CD4-positive, CD25-positive, alpha-beta regulatory T cell (primary cell): ENCODE measurements at regions not wholly inside any gene's neighbourhood (a gene's known extent, or its start where the extent isn't known, plus 50 kb on each side); places are given as distances from the start of the nearest gene placed in this dataset.

ENCODE experiments used
- ATAC-seq, 2 donors: fragments of 150-1000 bp; cut with Tn5 transposase; one replicate each; pipeline ENCODE4 v1.10.0; 2021; ENCODE audit warnings: low read depth in 2 of 2, moderate number of reproducible peaks in 2 of 2, moderate library complexity in 1 of 2
- DNase-seq, 3 donors: peaks; one replicate each; pipeline versions ENCODE4 v3.0.0 to v3.0.0-alpha.2; 2012 to 2022; ENCODE audit warnings: mixed read lengths in 1 of 3
- H3K27ac ChIP-seq: one replicate; pipeline ENCODE4 v1.7.0; 2013; ENCODE audit warnings: mild to moderate bottlenecking, low read length; ENCODE audit not compliant: insufficient read depth, poor library complexity, severe bottlenecking
- H3K27me3 ChIP-seq: one replicate; pipeline ENCODE4 v1.7.0; 2013; ENCODE audit warnings: low read length; ENCODE audit not compliant: control insufficient read depth, insufficient read depth
- H3K36me3 ChIP-seq: one replicate; pipeline ENCODE4 v1.7.0; 2013; ENCODE audit warnings: mild to moderate bottlenecking, low read length, moderate library complexity; ENCODE audit not compliant: control insufficient read depth, insufficient read depth
- H3K4me1 ChIP-seq: 2 replicates; pipeline ENCODE4 v1.7.0; 2013; ENCODE audit warnings: mild to moderate bottlenecking, low read length; ENCODE audit not compliant: insufficient read depth, control insufficient read depth, poor library complexity, severe bottlenecking
- H3K4me3 ChIP-seq: one replicate; pipeline ENCODE4 v1.7.0; 2013; ENCODE audit warnings: low read depth, mild to moderate bottlenecking, low read length, moderate library complexity
- H3K9me3 ChIP-seq, 2 experiments: 1 replicate in 1 of 2; 2 replicates in 1 of 2; pipeline ENCODE4 v1.7.0; 2013; ENCODE audit warnings: low read length in 2 of 2, mild to moderate bottlenecking in 1 of 2, moderate library complexity in 1 of 2; ENCODE audit not compliant: control insufficient read depth in 2 of 2
- H3K27ac Mint-ChIP-seq, 3 donors: one replicate each; pipeline ENCODE4 v1.8.0; 2020 to 2022; ENCODE audit warnings: mild to moderate bottlenecking in 3 of 3, mixed read lengths in 3 of 3, moderate library complexity in 2 of 3
- H3K27me3 Mint-ChIP-seq: one replicate; pipeline ENCODE4 v1.8.0; 2022; ENCODE audit warnings: mild to moderate bottlenecking, mixed read lengths
- H3K36me3 Mint-ChIP-seq: one replicate; pipeline ENCODE4 v1.8.0; 2020; ENCODE audit warnings: mixed read lengths
- H3K4me1 Mint-ChIP-seq, 4 donors: one replicate each; pipeline ENCODE4 v1.8.0; 2020 to 2022; ENCODE audit warnings: mixed read lengths in 4 of 4, mild to moderate bottlenecking in 1 of 4
- H3K4me3 Mint-ChIP-seq, 4 donors: one replicate each; pipeline ENCODE4 v1.8.0; 2020 to 2022; ENCODE audit warnings: mild to moderate bottlenecking in 4 of 4, mixed read lengths in 4 of 4, moderate library complexity in 3 of 4
- H3K9me3 Mint-ChIP-seq, 7 donors: one replicate each; pipeline ENCODE4 v1.8.0; 2020 to 2022; ENCODE audit warnings: mixed read lengths in 7 of 7, mild to moderate bottlenecking in 3 of 7, moderate library complexity in 2 of 7

GRCh38 chr12:111011999-111012600 lies 91.7 kb upstream of the MYL2 start:
- no peaks in the 10 kb centered on the region for H3K4me1 Mint-ChIP-seq
- no peaks in the 10 kb centered on the region for H3K36me3 Mint-ChIP-seq
- peaks cover 33% of the 10 kb centered on the region for H3K27me3 Mint-ChIP-seq
- H3K27ac ChIP-seq = no peak overlapping the region
- H3K4me3 Mint-ChIP-seq = no peak overlapping the region
- DNase-seq = no peak
- H3K4me1 ChIP-seq = no peaks in the 10 kb centered on the region
- H3K9me3 ChIP-seq = no peaks in the 10 kb centered on the region
- no peak overlapping the region for H3K27ac Mint-ChIP-seq
- ATAC-seq = no peak
- H3K9me3 Mint-ChIP-seq = peaks cover 0 to 6% (median 1%) of the 10 kb centered on the region in 7 donors
- H3K27me3 ChIP-seq = peaks cover 9% of the 10 kb centered on the region
- H3K36me3 ChIP-seq = no peaks in the 10 kb centered on the region
- no peak overlapping the region for H3K4me3 ChIP-seq

DNA sequence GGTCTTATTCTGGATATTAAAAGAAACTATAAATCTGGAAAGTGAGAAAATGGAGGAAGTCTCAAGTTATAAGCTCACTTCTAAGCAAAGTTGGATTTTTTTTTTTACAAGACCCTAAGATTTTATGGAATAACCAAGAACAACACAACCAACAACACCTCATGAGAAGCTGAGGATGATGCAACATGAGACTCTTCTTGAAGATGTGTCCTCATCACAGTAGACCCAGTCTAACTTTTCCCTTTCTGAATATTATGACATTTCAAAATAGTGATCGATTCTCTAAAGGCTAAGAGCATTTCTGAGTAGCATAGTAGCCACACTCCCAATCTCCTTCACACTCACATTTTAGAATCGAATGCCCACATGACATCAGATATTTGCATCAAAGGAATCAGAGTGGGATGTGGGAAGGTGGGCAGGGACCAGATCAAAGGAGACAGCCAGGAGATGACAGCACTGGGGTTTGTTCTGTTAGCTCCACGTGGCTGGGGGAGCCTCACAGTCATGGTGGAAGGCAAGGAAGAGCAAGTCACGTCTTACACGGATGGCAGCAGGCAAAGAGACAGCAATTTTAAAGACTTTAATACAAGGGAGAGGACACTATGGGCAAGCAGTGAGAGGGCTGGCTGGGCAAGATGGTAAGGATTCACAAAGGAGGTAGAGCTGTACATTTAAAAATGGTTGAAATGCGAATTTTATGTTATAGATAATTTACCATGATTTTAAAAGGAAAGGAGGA lies 90.7 kb upstream of the MYL2 start:
- no peaks in the 10 kb centered on the region for H3K36me3 ChIP-seq
- Mint-ChIP-seq H3K9me3 (peaks cover 0 to 6% (median 1%) of the 10 kb centered on the region in 7 donors), H3K27me3 (peaks cover 30% of the 10 kb centered on the region), H3K36me3 (no peaks in the 10 kb centered on the region), H3K4me3 (no peak overlapping the region), H3K27ac (no peak overlapping the region), H3K4me1 (no peaks in the 10 kb centered on the region)
- H3K27me3 ChIP-seq = peaks cover 7% of the 10 kb centered on the region
- DNase-seq (no peak), ATAC-seq (no peak)
- H3K4me1 ChIP-seq = no peaks in the 10 kb centered on the region
- no peaks in the 10 kb centered on the region for H3K9me3 ChIP-seq
- no peak overlapping the region for H3K27ac ChIP-seq
- no peak overlapping the region for H3K4me3 ChIP-seq

GRCh38 chr12:111010061-111010460 lies 89.7 kb upstream of the MYL2 start:
- Histone ChIP-seq H3K27ac (no peak overlapping the region), H3K36me3 (no peaks in the 10 kb centered on the region), H3K4me3 (no peak overlapping the region), H3K4me1 (no peaks in the 10 kb centered on the region), H3K9me3 (no peaks in the 10 kb centered on the region), H3K27me3 (peaks cover 8% of the 10 kb centered on the region)
- H3K36me3 Mint-ChIP-seq = no peaks in the 10 kb centered on the region
- no peak overlapping the region for H3K4me3 Mint-ChIP-seq
- ATAC-seq = no peak
- H3K27ac Mint-ChIP-seq = no peak overlapping the region
- peaks cover 29% of the 10 kb centered on the region for H3K27me3 Mint-ChIP-seq
- no peak for DNase-seq
- peaks cover 0 to 6% (median 1%) of the 10 kb centered on the region in 7 donors for H3K9me3 Mint-ChIP-seq
- no peaks in the 10 kb centered on the region for H3K4me1 Mint-ChIP-seq

DNA sequence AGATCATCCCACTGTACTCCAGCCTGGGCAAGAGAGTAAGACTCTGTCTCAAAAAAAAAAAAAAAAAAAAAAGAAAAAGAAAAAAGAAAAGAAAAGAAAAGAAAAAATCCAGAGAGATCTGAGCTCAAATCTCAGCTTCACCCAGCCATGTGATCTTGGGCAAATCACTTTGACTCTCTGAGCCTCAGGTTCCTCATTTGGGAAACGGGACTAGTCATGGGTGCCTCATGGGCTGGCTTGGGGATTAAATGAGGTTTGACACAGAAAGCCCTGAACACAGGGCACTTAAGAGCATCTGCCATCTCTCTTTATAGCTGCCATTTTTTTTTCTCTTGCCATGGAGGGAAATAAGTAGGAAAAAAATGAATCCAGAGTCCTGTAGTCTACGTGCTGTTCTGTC lies 86.2 kb upstream of the MYL2 start:
- no peak overlapping the region for H3K4me3 ChIP-seq
- H3K9me3 ChIP-seq = no peaks in the 10 kb centered on the region
- H3K9me3 Mint-ChIP-seq = peaks cover 0 to 7% (median 0%) of the 10 kb centered on the region in 7 donors
- no peak for DNase-seq
- H3K27me3 ChIP-seq = peaks cover 8% of the 10 kb centered on the region
- ATAC-seq = no peak
- H3K4me1 ChIP-seq = no peaks in the 10 kb centered on the region
- H3K27me3 Mint-ChIP-seq = peaks cover 24% of the 10 kb centered on the region
- no peaks in the 10 kb centered on the region for H3K4me1 Mint-ChIP-seq
- H3K36me3 ChIP-seq = no peaks in the 10 kb centered on the region
- no peak overlapping the region for H3K27ac Mint-ChIP-seq
- H3K27ac ChIP-seq = no peak overlapping the region
- no peak overlapping the region for H3K4me3 Mint-ChIP-seq
- no peaks in the 10 kb centered on the region for H3K36me3 Mint-ChIP-seq

GRCh38 chr12:110998971-110999370 lies 78.6 kb upstream of the MYL2 start:
- Histone ChIP-seq H3K4me3 (no peak overlapping the region), H3K9me3 (peaks cover 9 to 19% of the 10 kb centered on the region in 2 experiments), H3K36me3 (no peaks in the 10 kb centered on the region), H3K27ac (no peak overlapping the region), H3K4me1 (no peaks in the 10 kb centered on the region), H3K27me3 (no peaks in the 10 kb centered on the region)
- no peaks in the 10 kb centered on the region for H3K36me3 Mint-ChIP-seq
- no peak overlapping the region for H3K27ac Mint-ChIP-seq
- ATAC-seq = no peak
- no peak for DNase-seq
- H3K9me3 Mint-ChIP-seq = peaks cover 0 to 16% (median 4%) of the 10 kb centered on the region in 7 donors
- peaks cover 12% of the 10 kb centered on the region for H3K27me3 Mint-ChIP-seq
- no peak overlapping the region for H3K4me3 Mint-ChIP-seq
- H3K4me1 Mint-ChIP-seq = no peaks in the 10 kb centered on the region

DNA sequence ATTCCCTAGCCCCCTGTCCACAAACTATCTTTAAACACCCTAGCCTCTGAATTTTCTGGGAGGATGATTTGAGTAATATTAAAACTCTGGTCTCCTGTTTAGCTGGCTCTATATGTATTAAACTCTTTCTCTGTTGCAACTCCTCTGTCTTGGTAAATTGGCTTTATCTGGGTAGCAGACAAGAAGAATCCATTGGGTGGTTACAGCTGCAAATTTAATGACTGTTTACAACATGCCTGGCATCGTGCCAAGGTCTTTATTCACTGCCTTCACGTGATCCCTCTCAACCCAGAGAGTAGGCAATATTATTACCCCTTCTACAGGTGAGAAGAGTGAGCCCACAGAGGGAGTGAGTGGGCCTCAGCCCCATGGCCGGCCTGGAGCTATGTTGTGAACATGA lies 77.8 kb upstream of the MYL2 start:
- no peaks in the 10 kb centered on the region for H3K27me3 ChIP-seq
- no peaks in the 10 kb centered on the region for H3K4me1 ChIP-seq
- H3K4me3 ChIP-seq = no peak overlapping the region
- H3K27ac ChIP-seq = no peak overlapping the region
- no peak for DNase-seq
- Mint-ChIP-seq H3K27ac (no peak overlapping the region), H3K9me3 (peaks cover 0 to 16% (median 5%) of the 10 kb centered on the region in 7 donors), H3K4me3 (no peak overlapping the region), H3K4me1 (no peaks in the 10 kb centered on the region), H3K36me3 (no peaks in the 10 kb centered on the region), H3K27me3 (peaks cover 12% of the 10 kb centered on the region)
- no peaks in the 10 kb centered on the region for H3K36me3 ChIP-seq
- no peak for ATAC-seq
- peaks cover 9 to 19% of the 10 kb centered on the region in 2 experiments for H3K9me3 ChIP-seq

DNA sequence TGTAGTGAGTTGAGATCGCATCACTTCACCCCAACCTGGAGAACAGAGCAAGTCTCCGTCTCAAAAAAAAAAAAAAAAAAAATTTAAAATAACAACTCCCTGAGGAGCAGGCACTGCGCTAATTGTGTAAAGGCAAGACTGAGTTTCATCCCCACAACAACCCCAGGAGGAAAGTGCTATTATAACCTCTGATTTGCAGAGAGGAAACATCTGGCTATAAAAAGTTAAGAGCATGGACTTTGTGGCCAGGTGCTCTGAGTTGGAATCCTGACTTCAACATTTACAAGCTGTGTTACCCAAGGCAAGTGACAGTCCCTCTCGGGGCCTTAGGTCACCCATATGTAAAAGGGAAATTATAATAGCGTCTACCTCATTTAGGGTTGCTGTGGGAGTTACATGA lies 76.0 kb upstream of the MYL2 start:
- ATAC-seq = no peak
- H3K27me3 Mint-ChIP-seq = peaks cover 9% of the 10 kb centered on the region
- no peak overlapping the region for H3K27ac Mint-ChIP-seq
- H3K4me1 Mint-ChIP-seq = no peaks in the 10 kb centered on the region
- Histone ChIP-seq H3K9me3 (peaks cover 9 to 19% of the 10 kb centered on the region in 2 experiments), H3K36me3 (no peaks in the 10 kb centered on the region), H3K27ac (no peak overlapping the region), H3K4me3 (no peak overlapping the region), H3K4me1 (no peaks in the 10 kb centered on the region), H3K27me3 (no peaks in the 10 kb centered on the region)
- no peaks in the 10 kb centered on the region for H3K36me3 Mint-ChIP-seq
- DNase-seq = no peak
- H3K9me3 Mint-ChIP-seq = peaks cover 0 to 16% (median 5%) of the 10 kb centered on the region in 7 donors
- no peak overlapping the region for H3K4me3 Mint-ChIP-seq

- Histone ChIP-seq H3K36me3 (no peaks in the 10 kb centered on the region), H3K27me3 (no peaks in the 10 kb centered on the region), H3K4me3 (no peak overlapping the region), H3K27ac (no peak overlapping the region), H3K4me1 (no peaks in the 10 kb centered on the region), H3K9me3 (peaks cover 9 to 19% of the 10 kb centered on the region in 2 experiments)
- Mint-ChIP-seq H3K4me1 (no peaks in the 10 kb centered on the region), H3K9me3 (peaks cover 0 to 16% (median 5%) of the 10 kb centered on the region in 7 donors), H3K4me3 (no peak overlapping the region), H3K36me3 (no peaks in the 10 kb centered on the region), H3K27ac (no peak overlapping the region), H3K27me3 (peaks cover 4% of the 10 kb centered on the region)
- ATAC-seq = no peak
- DNase-seq = no peak
Measured at GRCh38 chr12:110995615-110996014, 75.2 kb upstream of the MYL2 start.
